Right hindlimb (tissue), 1 donor: ENCODE measurements at regions not wholly inside any gene's neighbourhood (a gene's known extent, or its start where the extent isn't known, plus 50 kb on each side); places are given as distances from the start of the nearest gene placed in this dataset.

ENCODE experiments used
- DNase-seq: peaks from one replicate; pipeline ENCODE4 v3.0.0-alpha.2; 2018

DNA sequence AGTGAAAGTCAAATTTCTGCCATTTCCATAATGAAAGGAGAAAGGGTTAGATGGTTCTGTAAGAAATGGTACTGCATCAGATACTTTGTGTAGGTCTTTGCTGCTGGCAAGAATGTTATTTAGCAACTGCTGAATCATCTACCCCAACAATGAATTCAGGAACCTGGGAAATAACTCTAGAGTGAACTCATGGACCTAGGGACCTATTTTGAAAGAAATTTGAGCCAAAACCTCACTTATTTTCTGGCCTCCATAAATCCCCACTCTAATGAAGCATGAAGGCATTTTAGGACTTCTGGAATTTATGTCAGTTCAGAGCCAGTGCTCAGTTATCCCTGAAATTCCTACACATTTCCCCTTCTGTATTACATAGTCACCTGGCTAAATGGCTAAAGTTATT lies 50.9 kb upstream of the CPNE8 start:
- DNase-seq, result no peak
